NCI-H510A (cell line): ENCODE measurements at regions not wholly inside any gene's neighbourhood (a gene's known extent, or its start where the extent isn't known, plus 50 kb on each side); places are given as distances from the start of the nearest gene placed in this dataset.
"Not testable (repeated sequence)": the region's sequence is repeated elsewhere in the genome, so short reads cannot be mapped to it uniquely, and the experiment has no call there.

ENCODE experiments used
- DNase-seq: peaks from one replicate; lab custom pipeline; 2025; lab: John Stamatoyannopoulos, UW

GRCh38 chr16:48054881-48055601 lies 100.8 kb downstream of the ABCC12 start:
- no peak for DNase-seq

DNA sequence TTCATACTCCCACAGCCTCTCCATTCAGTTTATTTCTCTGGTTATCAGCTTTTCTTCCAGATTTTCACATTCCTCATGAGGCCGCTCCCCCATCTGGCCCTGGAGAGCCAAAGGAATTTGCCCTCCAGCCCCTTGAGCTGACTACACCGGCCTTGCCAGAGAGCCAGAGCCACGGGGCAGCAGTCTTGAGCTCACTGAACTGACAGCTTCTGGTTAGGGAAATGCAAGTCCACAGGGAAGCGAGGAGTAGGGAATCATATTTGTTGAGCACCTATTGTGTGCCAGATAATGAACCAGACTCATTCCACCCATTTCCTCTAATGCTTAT lies 102.4 kb downstream of the ABCC12 start:
- DNase-seq: no peak

DNA sequence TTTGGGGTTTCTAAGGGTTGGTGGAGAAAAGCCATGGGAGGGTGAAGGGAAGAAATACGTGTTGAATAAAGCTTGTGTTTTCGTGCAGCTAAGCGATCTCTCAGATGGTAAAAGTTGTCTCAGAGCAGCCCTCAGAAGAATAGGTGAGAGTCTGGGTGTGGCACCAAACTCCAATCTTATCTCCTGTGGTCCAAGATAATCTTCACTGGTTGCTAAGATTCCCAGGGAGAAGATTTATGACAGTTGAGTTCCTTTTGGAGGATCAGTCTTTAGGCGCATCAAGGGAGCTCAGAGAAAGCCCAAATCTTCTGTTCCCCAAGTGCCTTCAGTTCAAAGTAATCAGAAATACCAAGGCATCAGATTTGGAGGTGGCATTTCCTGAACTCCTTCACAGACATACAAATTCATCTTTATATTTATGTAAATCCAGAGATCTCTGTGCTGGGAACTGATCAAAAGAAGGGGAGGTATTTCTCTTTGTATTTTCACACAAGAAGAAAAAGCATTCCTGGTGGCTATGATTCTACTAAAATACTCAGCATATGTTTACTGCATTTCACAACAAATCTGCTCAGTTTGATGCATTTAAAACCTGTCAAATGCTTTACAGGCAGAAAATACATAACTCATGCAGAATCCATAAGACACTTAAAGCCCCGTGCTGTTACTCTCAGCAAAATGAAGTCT lies 102.9 kb downstream of the ABCC12 start:
- DNase-seq: no peak

- no peak for DNase-seq
Measured at GRCh38 chr16:48050871-48051270, 104.9 kb downstream of the ABCC12 start.

DNA sequence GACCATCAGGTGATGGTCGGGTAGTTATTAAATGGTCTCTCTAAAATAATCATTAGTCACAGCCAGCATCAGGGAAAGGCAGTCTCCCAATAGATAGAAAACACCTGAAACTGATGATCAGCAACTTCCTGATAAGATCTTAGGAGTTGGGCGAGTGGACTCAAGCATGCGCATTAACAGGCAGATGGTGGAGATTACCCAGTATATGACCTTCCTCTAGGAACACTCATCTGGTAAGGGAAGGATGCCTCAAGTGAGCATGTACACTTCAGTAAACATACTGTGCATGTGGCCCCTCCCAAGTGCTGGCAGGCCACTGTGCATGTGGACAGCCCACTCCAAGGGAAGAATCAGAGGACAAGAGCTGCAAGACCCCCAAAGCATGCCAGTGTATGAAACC lies 105.9 kb downstream of the ABCC12 start:
- DNase-seq: no peak

- no peak for DNase-seq
Measured at GRCh38 chr16:48047720-48048119, 108.1 kb downstream of the ABCC12 start.

DNA sequence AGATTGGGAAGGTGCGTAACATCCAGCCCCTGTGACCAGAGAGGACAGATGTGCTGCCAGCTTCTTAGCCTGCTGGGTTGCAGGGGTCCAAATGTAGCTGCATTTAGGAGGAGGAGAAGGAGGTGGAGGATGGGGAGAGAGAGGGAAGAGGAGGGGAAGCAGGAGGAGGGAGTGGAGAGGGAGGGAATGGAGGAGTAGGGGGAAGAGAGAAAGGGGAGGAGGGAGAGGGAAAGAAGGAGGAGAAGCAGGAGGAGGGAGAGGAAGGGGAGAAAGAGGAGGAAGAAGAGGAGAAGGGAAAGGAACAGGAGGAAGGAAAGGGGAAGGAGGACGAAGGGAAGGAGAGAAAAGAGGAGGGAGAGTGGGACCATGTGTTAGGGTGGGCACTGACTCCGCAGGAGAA lies 108.6 kb downstream of the ABCC12 start:
- no peak for DNase-seq

GRCh38 chr16:48044117-48044516 lies 111.7 kb downstream of the ABCC12 start:
- DNase-seq: no peak

DNA sequence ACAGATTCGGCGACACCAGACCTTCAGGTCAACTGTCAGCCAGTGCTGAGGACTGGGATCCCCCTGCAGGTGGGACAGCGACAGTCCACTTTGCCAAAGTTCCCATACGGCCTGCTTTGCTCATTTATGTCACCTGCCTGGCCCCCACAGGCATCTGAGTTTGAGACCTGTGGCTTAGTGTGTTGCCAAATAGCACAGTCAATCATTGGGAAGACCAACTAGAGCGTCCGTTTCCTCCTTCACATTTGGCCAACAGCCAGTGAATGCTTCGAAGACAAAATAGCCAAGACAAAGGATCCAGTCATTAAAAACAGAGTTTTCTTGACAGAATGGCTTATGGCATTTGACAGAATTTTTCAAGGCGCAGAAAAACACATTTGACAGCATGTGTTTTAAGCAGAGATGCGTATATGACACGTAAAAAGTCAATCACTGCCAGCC lies 113.8 kb downstream of the ABCC12 start:
- DNase-seq: no peak

DNA sequence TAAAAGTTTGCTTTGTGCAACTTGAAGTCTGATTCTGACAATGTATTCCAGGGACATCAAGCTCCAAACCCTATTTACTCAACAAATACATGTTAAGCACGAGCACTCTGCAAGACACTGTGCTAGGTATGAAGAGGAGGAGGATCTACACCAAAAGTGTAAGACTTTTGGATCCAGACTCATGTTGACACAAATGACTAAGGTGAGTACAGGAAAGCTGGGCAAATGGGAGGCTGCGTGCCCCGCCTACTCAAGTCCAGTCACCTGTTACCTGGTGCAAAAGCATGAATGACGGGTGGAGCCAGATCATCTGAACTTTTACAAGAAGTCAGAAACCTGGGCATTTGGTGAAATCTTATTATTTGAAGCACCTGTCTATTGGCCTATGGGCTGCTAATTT lies 120.7 kb downstream of the ABCC12 start:
- no peak for DNase-seq

DNA sequence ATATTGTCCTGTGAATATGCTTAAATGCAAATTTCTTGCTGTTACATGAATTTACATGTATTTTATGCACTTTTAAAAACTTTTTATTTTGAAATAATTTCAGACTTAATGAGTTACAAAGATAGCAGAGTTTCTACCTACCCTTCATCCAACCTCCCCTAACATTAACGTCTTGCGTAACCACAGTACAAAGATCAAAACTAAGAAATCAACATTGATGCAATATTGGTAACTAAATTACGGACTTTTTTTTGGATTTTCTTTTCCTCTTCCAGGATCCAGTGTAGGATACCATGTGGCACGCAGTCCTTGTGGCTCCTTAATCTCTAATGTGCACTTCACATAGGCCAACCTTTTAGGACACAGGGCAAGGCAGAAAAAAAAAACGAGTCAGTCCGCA lies 124.9 kb downstream of the ABCC12 start:
- DNase-seq: no peak

GRCh38 chr16:48029768-48030167 lies 126.0 kb downstream of the ABCC12 start:
- DNase-seq: no peak

DNA sequence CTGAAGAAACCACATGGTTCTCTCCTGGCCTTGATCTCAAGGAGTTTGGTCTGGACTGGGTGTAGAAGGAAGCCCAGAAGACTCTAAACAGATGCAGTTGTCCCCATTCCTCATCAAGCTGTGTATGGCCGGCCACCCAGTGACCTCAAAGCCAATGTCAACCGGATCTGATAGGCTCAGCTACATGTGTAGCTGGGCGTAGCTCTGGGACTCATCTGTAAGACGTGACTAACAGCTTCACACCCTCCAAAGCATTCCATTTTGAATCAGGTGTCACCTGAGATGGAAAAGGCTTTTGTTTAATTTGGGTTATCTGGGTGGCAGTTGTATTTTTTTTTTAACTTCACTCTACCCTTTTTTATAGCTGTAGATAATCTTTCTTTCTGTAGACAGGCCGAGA lies 130.4 kb downstream of the ABCC12 start:
- DNase-seq: no peak

- no peak for DNase-seq
Measured at GRCh38 chr16:48024042-48024441, 131.8 kb downstream of the ABCC12 start.

DNA sequence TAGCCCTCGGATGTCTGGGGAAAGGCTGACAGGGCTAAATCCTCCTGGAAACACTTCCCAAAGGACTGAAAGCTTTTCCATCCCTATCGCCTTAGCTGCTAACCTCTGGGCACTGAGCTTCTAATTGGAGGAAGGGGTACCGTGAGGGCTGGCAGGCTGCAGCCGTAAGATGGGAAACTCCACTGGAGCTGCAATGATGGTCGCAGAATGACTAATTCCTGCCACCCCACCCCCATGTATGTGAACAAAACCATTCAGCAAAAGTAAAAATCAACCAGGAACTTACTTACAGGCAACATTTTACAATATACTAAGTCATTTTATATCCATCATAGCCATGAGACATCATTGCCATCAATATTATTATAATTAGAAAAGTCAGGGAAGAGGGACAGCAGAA lies 133.3 kb downstream of the ABCC12 start:
- DNase-seq: no peak

- not testable (repeated sequence) for DNase-seq
Measured at GRCh38 chr16:48020617-48021016, 135.2 kb downstream of the ABCC12 start.

GRCh38 chr16:48014349-48015135 lies 141.3 kb downstream of the ABCC12 start:
- DNase-seq: no peak

DNA sequence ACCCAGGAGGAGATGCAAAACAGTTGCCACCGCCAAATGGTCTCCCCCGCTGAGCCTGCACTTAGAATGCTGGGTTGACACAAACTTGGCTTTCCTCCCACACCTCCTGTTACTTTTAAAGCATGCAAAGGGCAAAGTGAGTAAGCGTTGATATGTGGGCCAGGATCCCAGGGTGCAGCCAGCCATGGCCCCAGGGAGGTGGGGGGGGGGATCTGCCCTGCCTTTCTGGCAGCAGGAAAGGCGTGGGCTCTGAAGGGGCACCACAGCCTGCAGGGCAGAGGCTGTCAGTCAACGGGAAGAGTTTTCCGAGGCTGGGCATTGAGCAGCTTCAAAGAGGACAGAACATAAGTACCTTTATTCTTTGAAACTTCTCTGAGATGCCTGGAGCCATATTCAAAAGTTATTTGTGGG lies 142.3 kb downstream of the ABCC12 start:
- DNase-seq: no peak

- no peak for DNase-seq
Measured at GRCh38 chr16:48011878-48012658, 143.7 kb downstream of the ABCC12 start.

GRCh38 chr16:48011466-48011865 lies 144.3 kb downstream of the ABCC12 start:
- no peak for DNase-seq

GRCh38 chr16:48008011-48008525 lies 147.7 kb downstream of the ABCC12 start:
- no peak for DNase-seq

DNA sequence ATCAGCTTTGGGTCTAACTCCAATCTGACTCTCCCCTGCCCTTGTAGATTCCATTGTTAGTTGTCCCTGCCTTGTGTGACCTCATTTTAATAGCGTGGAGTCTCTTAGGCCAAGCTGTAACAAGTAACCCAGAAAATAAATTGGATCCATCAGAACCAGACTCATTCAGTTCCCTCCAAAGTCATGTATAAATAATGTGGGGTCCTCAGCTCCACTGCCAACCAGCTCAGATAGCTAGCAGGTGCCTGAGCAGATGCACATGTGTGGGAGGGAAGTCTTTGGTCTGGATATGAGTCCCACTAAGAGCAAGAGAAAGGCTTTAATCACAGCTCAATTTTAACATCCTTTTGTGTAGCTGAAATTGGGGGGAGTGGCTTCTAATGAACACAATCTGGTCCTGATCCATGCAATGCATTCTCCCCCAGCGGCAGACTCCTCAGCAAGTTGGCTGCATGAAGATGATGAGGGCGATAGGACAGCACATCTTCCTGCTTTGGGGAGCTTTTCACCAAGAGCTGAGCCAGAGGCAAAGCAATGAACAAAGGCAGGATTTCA lies 151.6 kb downstream of the ABCC12 start:
- no peak for DNase-seq
